HepG2 (cell line): ENCODE measurements at regions not wholly inside any gene's neighbourhood (a gene's known extent, or its start where the extent isn't known, plus 50 kb on each side); places are given as distances from the start of the nearest gene placed in this dataset.

ENCODE experiments used
- ATAD3A ChIP-seq: sonication (generic); formaldehyde crosslinking; IDR thresholded peaks from 2 replicates; pipeline ENCODE4 v1.4.0; 2020; ENCODE audit warnings: missing genetic modification reagents
- CBX1 ChIP-seq: IDR thresholded peaks from one replicate; pipeline ENCODE4 v1.6.1; 2016; ENCODE audit warnings: antibody characterized with exemption, low read depth
- CENPX ChIP-seq: sonication (generic); formaldehyde crosslinking; IDR thresholded peaks from 2 replicates; pipeline ENCODE4 v1.9.0; 2021; ENCODE audit warnings: mild to moderate bottlenecking, missing genetic modification reagents, moderate library complexity
- DDIT3 ChIP-seq: sonication (generic); formaldehyde crosslinking; IDR thresholded peaks from 2 replicates; pipeline ENCODE4 v1.4.0; 2020; ENCODE audit warnings: mild to moderate bottlenecking, missing genetic modification reagents
- GTF3A ChIP-seq: sonication (generic); formaldehyde crosslinking; conservative IDR thresholded peaks from 2 replicates; pipeline ENCODE4 v1.4.0; 2020; ENCODE audit warnings: mild to moderate bottlenecking, missing genetic modification reagents
- HHEX ChIP-seq: IDR thresholded peaks from 2 replicates; pipeline ENCODE4 v1.6.1; 2016; ENCODE audit warnings: control low read depth
- JUN ChIP-seq: sonication (generic); formaldehyde crosslinking; IDR thresholded peaks from 2 replicates; pipeline ENCODE4 v1.4.0; 2020; ENCODE audit warnings: mild to moderate bottlenecking, missing genetic modification reagents
- MBD4 ChIP-seq: IDR thresholded peaks from 2 replicates; pipeline ENCODE4 v1.6.1; 2012; ENCODE audit warnings: low read length, inconsistent platforms, borderline replicate concordance
- MEF2D ChIP-seq: sonication (generic); formaldehyde crosslinking; IDR thresholded peaks from 2 replicates; pipeline ENCODE4 v1.5.1; 2020; ENCODE audit warnings: mild to moderate bottlenecking, missing genetic modification reagents
- PHF20 ChIP-seq: sonication (generic); formaldehyde crosslinking; IDR thresholded peaks from 2 replicates; pipeline ENCODE4 v1.5.0; 2020; ENCODE audit warnings: mild to moderate bottlenecking, missing genetic modification reagents
- SCMH1 ChIP-seq: sonication (generic); formaldehyde crosslinking; IDR thresholded peaks from 2 replicates; pipeline ENCODE4 v1.9.0; 2021; ENCODE audit warnings: missing genetic modification reagents, mild to moderate bottlenecking, borderline replicate concordance
- SMARCC2 ChIP-seq: fragments of 450-650 bp; IDR thresholded peaks from 2 replicates; pipeline ENCODE4 v1.6.1; 2017; ENCODE audit warnings: antibody characterized with exemption, mild to moderate bottlenecking
- SRSF4 ChIP-seq: fragments of 200-400 bp; formaldehyde crosslinking; IDR thresholded peaks from one replicate; pipeline ENCODE4 v1.6.1; 2018; ENCODE audit warnings: mild to moderate bottlenecking, low read depth, low read length, moderate library complexity; ENCODE audit not compliant: poor library complexity, severe bottlenecking
- TRIM22 ChIP-seq: fragments of 450-650 bp; IDR thresholded peaks from 2 replicates; pipeline ENCODE4 v1.6.1; 2017
- ZFP62 ChIP-seq: sonication (generic); formaldehyde crosslinking; IDR thresholded peaks from 2 replicates; pipeline ENCODE4 v1.4.0; 2020; ENCODE audit warnings: missing genetic modification reagents
- ZKSCAN5 ChIP-seq: sonication (generic); formaldehyde crosslinking; IDR thresholded peaks from 2 replicates; pipeline ENCODE4 v1.5.1; 2020; ENCODE audit warnings: mild to moderate bottlenecking, missing genetic modification reagents
- ZNF235 ChIP-seq: sonication (generic); formaldehyde crosslinking; IDR thresholded peaks from 2 replicates; pipeline ENCODE4 v1.8.1; 2023; ENCODE audit warnings: mild to moderate bottlenecking, missing genetic modification reagents, borderline replicate concordance
- ZNF414 ChIP-seq: sonication (generic); formaldehyde crosslinking; IDR thresholded peaks from 2 replicates; pipeline ENCODE4 v1.5.0; 2020; ENCODE audit warnings: missing genetic modification reagents
- ZNF580 ChIP-seq: IDR thresholded peaks from 2 replicates; pipeline ENCODE4 v1.6.1; 2016; ENCODE audit warnings: low read depth, borderline replicate concordance
- ZNF614 ChIP-seq: IDR thresholded peaks from 2 replicates; pipeline ENCODE4 v1.6.1; 2018; ENCODE audit warnings: missing biosample characterization, missing genetic modification reagents, inconsistent platforms, borderline replicate concordance
- ZNF746 ChIP-seq: sonication (generic); formaldehyde crosslinking; IDR thresholded peaks from 2 replicates; pipeline ENCODE4 v1.8.0; 2022; ENCODE audit warnings: mild to moderate bottlenecking, missing genetic modification reagents
- ZNF792 ChIP-seq: IDR thresholded peaks from 2 replicates; pipeline ENCODE4 v1.6.1; 2016
- ZSCAN21 ChIP-seq: sonication (generic); formaldehyde crosslinking; IDR thresholded peaks from 2 replicates; pipeline ENCODE4 v1.8.0; 2022; ENCODE audit warnings: mild to moderate bottlenecking, missing genetic modification reagents, moderate library complexity, borderline replicate concordance
- ZSCAN9 ChIP-seq: IDR thresholded peaks from 2 replicates; pipeline ENCODE4 v1.6.1; 2016; ENCODE audit warnings: borderline replicate concordance
- ZUFSP ChIP-seq: sonication (generic); formaldehyde crosslinking; IDR thresholded peaks from 2 replicates; pipeline ENCODE4 v1.9.0; 2021; ENCODE audit warnings: missing genetic modification reagents, mild to moderate bottlenecking, borderline replicate concordance
- TF ChIP-seq, protein P1 (sequence below): sonication (generic); formaldehyde crosslinking; IDR thresholded peaks from 2 replicates; pipeline ENCODE4 v1.8.1; 2023; ENCODE audit warnings: mild to moderate bottlenecking, missing genetic modification reagents, borderline replicate concordance
- TF ChIP-seq, protein P2 (sequence below): sonication (generic); formaldehyde crosslinking; IDR thresholded peaks from 2 replicates; pipeline ENCODE4 v1.8.0; 2022; ENCODE audit warnings: missing genetic modification reagents, mild to moderate bottlenecking, inconsistent platforms, borderline replicate concordance

DNA sequence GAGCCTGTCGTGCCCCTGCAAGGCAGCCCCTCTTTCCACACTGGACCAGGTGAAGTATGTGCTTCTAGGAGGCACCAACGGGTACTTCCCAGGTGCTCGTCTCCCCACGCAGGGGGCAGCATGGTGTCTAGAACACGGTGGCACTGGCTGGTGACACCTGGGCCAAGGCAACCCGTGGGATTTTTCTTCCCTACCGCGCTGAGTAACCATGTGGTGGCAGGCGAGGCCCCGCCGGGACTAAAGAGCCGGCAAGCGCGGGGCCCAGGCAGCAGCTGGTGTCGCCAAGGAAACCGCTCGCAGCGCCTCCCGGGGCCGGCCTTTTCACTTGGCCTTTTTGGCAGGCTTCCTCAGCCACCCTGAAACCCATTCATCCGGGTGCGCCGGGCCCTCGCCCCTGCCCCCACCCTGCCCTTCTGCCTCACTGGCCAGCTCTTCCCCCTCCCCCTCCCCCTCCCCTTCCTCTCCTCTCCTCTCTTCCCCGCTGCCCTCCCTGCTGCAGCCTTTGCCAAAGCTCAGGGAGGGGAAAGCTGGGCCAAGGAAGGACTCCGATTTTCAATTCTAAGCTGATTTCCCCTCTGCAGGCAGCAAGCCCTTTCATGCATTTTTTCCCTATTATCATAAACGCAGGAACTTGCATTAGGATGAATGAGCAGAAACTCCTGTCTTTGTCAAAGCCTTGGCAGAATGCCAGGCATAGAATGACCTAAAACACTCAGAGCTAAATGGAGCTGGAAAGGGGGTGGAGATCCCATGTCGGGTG, 81.2 kb downstream of the IRF2BPL start (continued):
- TF ChIP-seq, protein P1, sequence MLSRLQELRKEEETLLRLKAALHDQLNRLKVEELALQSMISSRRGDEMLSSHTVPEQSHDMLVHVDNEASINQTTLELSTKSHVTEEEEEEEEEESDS (CRISPR knock-in tag) = no peak
- TF ChIP-seq ZNF614 (CRISPR knock-in tag) (no peak), SRSF4 (no peak), MBD4 (no peak), SMARCC2 (no peak), SCMH1 (CRISPR knock-in tag) (no peak), ATAD3A (no peak), ZNF580 (CRISPR knock-in tag) (no peak), DDIT3 (no peak), PHF20 (CRISPR knock-in tag) (no peak), HHEX (CRISPR knock-in tag) (no peak), ZNF414 (no peak), ZSCAN21 (no peak), ZNF235 (no peak), TRIM22 (no peak), ZNF746 (CRISPR knock-in tag) (no peak), ZUFSP (no peak), CENPX (no peak), ZSCAN9 (CRISPR knock-in tag) (no peak), ZKSCAN5 (CRISPR knock-in tag) (no peak), ZNF792 (CRISPR knock-in tag) (peak; percentile 28; the same call in 1 of the 2 replicates), ZFP62 (no peak), MEF2D (CRISPR knock-in tag) (no peak), CBX1 (no peak), JUN (CRISPR knock-in tag) (no peak), GTF3A (CRISPR knock-in tag) (no peak)
- TF ChIP-seq, protein P2, sequence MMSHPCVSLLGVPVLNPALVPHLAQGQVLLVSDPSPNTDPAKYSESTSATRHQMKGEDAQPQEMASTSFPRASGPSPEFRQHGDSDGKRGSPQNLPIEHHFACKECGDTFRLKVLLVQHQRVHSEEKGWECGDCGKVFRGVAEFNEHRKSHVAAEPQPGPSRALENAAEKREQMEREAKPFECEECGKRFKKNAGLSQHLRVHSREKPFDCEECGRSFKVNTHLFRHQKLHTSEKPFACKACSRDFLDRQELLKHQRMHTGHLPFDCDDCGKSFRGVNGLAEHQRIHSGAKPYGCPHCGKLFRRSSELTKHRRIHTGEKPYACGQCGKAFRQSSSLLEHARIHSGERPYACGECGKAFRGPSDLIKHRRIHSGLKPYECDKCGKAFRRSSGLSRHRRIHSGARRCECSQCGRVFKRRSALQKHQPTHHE (CRISPR knock-in tag) = no peak
